ENCODE measurements at regions not wholly inside any gene's neighbourhood (a gene's known extent, or its start where the extent isn't known, plus 50 kb on each side); places are given as distances from the start of the nearest gene placed in this dataset.

- TF ChIP-seq CTCF (IDR thresholded peaks at IDR 0.05 in 4 of 5, conservative IDR thresholded peaks at IDR 0.05 in 1 of 5) = no peak
- TF ChIP-seq POLR2A (IDR thresholded peaks at IDR 0.05) = no peak
Observed at GRCh38 chr1:82387012-82387366, 586.3 kb downstream of the ADGRL2 start.

All from gastrocnemius medialis (tissue), 4 donors.